Fibroblast of lung (primary cell): ENCODE measurements at regions not wholly inside any gene's neighbourhood (a gene's known extent, or its start where the extent isn't known, plus 50 kb on each side); places are given as distances from the start of the nearest gene placed in this dataset.

Experiments used
- EZH2 ChIP-seq: IDR thresholded peaks from 2 replicates; pipeline ENCODE4 v1.5.1; 2012; ENCODE audit warnings: low read length, control low read depth, mild to moderate bottlenecking; ENCODE audit errors: missing control alignments
- TF ChIP-seq, protein P1 (sequence below), 2 donors: IDR thresholded peaks in 1 of 2; conservative IDR thresholded peaks in 1 of 2; 1 replicate in 1 of 2; 2 replicates in 1 of 2; pipeline ENCODE4 v1.5.1; 2011 to 2012; ENCODE audit warnings: low read length in 2 of 2, control low read depth in 1 of 2, inconsistent platforms in 1 of 2, low read depth in 1 of 2, mild to moderate bottlenecking in 1 of 2

DNA sequence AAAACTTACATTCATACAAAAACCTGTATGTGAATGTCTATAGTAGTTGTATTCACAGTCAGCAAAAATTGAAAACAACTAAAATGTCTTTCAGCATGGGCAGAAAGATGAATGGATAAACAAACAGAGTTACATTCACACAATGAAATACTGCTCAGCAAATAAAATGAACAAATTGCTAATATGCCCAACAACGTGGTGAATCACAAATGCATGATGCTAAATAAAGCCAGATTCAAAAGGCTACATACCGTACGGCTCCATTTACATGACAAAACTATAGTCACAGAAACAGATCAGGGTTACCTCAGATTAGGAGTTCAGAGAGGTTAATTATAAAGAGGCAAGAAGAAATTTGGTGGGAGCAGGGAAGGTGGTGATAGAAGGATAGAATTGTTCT lies 100.7 kb upstream of the KCTD3 start:
- TF ChIP-seq, protein P1, sequence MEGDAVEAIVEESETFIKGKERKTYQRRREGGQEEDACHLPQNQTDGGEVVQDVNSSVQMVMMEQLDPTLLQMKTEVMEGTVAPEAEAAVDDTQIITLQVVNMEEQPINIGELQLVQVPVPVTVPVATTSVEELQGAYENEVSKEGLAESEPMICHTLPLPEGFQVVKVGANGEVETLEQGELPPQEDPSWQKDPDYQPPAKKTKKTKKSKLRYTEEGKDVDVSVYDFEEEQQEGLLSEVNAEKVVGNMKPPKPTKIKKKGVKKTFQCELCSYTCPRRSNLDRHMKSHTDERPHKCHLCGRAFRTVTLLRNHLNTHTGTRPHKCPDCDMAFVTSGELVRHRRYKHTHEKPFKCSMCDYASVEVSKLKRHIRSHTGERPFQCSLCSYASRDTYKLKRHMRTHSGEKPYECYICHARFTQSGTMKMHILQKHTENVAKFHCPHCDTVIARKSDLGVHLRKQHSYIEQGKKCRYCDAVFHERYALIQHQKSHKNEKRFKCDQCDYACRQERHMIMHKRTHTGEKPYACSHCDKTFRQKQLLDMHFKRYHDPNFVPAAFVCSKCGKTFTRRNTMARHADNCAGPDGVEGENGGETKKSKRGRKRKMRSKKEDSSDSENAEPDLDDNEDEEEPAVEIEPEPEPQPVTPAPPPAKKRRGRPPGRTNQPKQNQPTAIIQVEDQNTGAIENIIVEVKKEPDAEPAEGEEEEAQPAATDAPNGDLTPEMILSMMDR (conservative IDR thresholded peaks at IDR 0.05 in 1 of 2, IDR thresholded peaks at IDR 0.05 in 1 of 2; ENCODE audit: low read depth in 1 of 2, low read length in 2 of 2), result no peak
- no peak for TF ChIP-seq EZH2
